T47D (cell line): ENCODE measurements at regions not wholly inside any gene's neighbourhood (a gene's known extent, or its start where the extent isn't known, plus 50 kb on each side); places are given as distances from the start of the nearest gene placed in this dataset.
A peak's percentile ranks its signal among the peaks of the same experiment; 100 is the strongest.

Experiments used
- DNase-seq, 2 experiments: peaks; one replicate each; pipeline versions ENCODE4 v3.0.0 to v3.0.0-alpha.2; 2011 to 2012; ENCODE audit warnings: low read depth in 1 of 2, low spot score in 1 of 2
- JUND ChIP-seq: IDR thresholded peaks from 2 replicates; pipeline ENCODE4 v1.6.1; 2012; ENCODE audit warnings: low read depth
- in situ Hi-C: cut with HindIII; loops from 2 replicates; pipeline ENCODE4 v1.10.0; 2016; ENCODE audit warnings: low sequenced_read_pairs, low pct_unique_long_range_greater_than_20kb

DNA sequence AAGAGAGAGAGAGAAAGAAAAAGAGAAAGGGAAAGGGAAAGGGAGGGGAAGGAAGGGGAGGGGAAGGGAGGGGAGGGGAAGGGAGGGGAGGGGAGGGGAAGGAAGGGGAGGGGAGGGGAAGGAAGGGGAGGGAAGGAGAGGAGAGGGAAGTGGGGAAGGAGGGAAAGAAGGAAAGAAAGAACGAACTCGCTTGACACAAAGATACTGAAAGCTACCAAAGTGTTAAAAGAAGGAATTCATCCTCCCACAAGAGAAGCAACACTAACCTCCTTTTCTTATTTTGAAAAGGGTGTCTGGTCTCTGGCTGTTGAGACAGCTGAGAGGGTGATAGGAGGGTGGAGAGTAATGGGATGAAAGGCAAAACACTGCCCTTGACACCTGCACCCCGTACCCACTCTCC is 172.6 kb downstream of the SHANK2 start:
- no peak for DNase-seq
- TF ChIP-seq JUND, result no peak
- in situ Hi-C loops, result no loop called here

DNA sequence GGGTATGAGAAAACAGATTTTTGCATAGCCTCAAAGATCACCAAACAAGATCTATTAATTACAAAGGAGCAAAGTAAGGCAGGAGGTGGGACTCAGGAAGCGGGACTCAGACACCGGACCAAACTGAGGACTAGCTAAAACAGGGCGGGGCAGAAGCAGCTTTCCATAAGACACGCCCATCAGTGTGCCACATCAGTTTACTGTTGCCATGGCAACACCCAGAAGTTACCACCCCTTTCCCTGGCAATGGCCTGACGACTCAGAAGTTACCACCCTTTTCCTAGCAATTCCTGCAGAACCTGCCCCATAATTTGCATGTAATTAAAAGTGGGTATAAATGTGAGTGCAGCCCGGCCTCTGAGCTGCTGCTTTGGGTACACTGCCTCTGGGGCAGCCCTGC is 173.9 kb downstream of the SHANK2 start:
- in situ Hi-C loops, result no loop called here
- no peak for TF ChIP-seq JUND
- DNase-seq, result peak in 1 of 2 experiments; percentile 88

DNA sequence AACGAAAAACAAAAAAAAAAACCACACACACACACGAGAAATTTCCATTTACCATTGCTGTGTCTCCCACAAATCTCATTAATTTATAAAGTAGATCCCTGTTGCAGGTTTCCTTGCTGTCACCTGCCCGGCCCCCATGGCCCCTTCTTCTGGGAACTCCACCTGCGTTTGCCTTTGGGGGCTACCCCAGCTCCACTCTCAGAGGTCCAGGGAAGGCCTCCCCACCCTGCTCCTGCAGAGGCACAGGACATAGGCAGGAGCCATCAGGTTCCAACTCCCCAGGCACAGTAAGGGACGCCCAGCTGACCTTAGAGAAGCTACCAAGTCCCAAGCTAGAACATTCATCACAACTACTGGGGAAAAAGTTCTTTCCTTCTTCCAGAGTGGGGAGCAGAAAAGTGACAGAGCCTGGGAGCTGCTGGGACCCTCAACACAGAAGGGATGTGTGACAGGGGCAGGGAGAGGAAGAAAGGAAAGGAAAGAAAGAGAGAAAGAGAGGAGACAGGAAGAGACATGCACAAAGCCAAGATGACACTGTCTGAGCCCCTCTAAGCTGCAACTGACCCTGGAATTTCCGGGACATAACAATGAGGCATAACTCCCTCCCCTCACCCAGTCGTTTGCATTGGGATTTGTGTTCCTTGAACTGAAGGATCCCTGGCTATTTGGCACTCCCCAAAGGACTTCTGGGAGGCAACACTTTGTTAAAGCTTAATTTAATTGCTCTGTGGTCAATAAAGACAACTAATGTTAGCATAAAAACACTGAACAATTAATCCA is 175.7 kb downstream of the SHANK2 start:
- in situ Hi-C loops, result no loop called here
- DNase-seq, result no peak
- no peak for TF ChIP-seq JUND

DNA sequence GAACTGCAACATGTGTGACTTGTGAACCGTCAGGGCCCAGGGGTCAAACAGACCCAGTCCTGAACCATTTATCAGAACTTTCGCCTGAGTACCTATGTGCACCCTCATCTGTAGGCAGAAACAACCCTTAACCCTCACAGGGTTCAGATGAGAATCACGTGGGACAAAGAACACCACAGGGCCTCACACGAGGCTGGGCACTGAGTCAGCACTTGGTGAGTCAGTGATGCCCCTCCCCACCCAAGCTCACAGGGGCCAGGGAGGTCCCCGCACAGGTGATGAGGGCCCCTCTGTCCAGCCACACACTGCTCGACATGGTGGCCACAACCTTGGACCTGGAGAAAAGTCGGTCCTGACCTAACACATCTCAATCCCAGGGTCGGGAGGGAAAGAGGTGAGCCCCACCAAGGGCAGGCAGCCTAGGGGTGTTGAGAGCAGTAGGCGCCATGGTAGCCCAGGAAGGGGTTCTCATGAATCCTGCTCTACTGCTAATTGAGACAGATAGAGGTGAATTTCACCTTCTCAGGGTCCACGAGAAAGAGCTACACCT is 176.4 kb downstream of the SHANK2 start:
- no peak for TF ChIP-seq JUND
- in situ Hi-C loops, result no loop called here
- no peak for DNase-seq

DNA sequence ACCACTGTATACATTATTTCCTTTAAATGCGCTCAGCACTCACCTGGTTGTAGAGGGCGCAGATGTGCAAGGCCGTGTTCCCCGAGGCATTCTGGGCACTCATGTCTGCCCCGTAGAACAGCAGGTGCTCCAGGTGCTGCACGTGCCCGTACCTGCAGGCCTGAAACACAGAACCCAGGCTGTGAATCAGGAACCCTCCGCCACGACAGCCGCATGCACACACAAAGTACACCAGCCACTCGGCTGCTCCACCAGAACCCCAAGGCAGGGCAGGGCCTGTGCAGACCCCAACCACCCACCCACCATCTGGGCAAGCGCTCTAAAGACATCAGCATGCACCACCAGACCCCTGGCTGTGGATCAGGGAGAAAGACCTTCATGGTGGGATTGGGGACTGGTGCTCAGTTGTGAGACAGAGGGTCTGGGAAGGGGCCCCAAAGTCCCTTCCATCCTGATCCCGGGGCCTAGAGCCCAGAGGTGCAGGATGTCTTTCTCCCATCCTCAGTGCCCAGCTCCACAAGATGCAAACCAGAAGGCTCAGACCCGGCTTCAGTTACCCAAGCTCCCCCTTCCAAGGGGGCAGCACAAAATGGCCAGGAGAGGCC is 177.2 kb downstream of the SHANK2 start:
- in situ Hi-C loops, result no loop called here
- no peak for TF ChIP-seq JUND
- no peak for DNase-seq

DNA sequence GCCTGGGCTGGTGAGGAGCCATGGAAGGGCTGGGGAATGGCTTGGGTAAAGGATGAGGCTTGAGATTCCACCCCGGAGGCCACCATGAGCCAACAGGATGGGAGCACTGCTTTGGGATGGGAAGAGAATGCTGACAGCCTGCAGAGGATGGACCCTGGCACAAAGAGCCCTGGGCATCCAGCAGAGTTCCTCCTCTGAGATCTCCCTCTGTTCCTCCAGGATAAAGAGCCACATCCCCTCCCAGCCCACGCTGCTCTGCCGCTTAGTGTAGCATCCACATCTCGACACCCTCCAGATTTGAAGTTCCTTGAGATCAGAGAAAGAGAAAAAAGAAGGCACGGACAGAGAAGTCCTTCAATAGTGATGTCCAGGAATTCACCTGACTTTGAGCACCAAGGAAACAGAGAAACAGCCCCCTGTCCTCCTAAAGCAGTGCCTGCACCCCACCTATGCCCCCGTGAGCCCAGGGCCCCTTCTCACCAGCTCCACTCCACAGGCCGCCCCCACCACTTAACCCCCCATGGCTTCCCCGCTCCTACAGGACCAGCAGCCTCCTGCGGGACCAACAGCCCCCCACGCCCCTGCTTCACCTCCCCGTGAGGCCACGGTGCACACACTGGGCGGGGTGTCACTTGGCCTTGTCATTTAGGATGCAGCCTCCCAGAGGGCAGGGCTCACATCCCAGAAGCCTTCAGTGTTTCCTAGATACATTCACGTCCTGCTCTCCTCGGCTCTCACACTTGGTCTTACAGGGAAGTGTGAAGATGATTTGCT is 180.5 kb downstream of the SHANK2 start:
- in situ Hi-C loops, result no loop called here
- TF ChIP-seq JUND, result no peak
- no peak for DNase-seq

DNA sequence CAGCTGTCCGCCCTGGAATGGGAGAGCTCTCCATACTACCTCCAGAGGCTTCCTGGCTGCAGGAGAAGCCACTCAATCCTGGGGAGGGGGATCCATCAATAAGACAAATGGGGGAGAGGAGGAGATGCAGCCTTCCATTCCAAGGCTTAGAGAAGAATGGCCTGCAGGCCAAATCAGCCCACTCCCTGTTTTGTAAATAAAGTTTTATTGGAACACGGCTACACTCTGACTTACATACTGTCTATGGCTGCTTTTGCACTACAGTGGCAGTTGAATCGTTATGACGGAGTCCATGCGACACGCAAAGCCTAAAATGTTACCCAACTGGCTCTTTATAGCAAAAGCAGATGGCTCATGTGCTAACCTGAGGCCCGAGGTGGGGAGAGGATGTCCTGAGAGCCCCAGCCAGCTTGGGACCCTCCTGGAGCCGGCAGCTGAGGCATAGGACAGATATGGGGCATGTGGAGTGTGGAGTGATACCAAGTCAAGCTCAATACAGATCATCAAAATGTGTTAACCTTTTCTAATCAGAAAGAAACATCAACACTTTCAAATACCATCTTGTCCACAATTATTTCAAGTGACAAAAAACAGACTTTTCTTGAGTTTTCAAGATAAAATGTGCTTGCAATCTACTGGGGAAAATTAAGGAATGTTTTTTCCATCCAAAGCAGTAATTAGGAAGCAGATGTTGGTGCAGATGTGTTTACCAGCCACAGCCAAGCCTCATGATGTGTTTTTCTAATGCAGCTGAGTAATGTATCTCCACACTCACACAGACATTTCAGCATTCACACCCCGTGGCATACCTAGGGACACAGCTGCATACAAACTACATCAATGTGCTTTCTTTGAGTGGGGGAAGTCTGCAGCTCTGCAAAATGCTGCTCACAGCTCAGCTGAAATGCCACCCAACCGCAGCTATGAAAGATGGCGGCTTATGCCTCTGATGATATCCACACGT is 181.6 kb downstream of the SHANK2 start:
- TF ChIP-seq JUND, result no peak
- in situ Hi-C loops, result no loop called here

DNA sequence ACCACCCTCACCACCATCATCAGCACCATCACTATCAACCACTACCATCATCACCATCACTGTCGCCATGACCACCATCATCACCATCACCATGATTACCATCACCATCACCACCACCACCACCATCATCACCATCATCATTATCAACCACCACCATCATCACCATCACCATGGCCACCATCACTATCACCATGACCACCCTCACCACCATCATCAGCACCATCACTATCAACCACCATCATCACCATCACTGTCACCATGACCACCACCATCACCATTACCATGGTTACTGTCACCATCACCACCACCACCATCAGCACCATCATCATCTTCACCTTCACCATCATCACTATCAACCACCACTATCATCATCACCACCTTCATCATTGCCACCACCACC is 183.4 kb downstream of the SHANK2 start:
- no peak for TF ChIP-seq JUND
- DNase-seq, result no peak
- in situ Hi-C loops, result no loop called here

More for the DNA sequence above, 181.6 kb downstream of the SHANK2 start:
- no peak for DNase-seq

DNA sequence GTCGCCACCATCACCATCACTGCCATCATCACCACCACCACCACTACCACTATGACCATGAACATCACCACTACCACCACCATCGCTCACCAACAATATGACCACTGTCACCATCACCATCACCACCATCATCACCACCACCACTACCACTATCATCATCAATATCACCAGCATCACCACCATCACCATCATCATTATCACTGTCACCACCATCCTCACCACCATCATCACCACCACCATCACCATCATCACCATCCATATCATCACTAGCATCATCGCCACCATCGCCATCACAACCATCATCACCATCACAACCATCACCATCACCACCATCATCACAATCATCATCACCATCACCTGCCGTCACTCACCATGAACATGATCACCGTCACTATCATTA is 184.6 kb downstream of the SHANK2 start:
- no peak for DNase-seq
- in situ Hi-C loops, result no loop called here

DNA sequence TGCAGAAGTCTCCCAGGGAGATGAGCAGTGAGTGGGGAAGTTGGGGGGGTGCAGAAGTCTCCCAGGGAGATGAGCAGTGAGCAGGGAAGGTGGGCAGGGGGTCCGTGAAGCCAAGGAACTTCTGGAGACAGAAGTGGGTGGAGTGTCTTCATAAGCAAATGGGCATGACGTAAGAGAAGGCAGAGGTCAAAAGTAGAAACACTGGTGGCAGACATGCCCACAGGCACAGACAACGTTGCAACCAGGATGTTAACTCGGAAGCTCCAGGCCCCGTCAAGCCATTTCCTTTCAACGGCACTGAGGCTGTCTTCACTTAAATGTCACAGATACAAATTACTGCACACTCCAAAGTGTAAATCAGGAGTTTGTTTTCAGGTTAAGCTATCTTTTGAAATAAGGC is 186.1 kb downstream of the SHANK2 start:
- no peak for TF ChIP-seq JUND
- peak; percentile 33 to 68 for DNase-seq
- in situ Hi-C loops, result no loop called here

More for the DNA sequence above, 184.6 kb downstream of the SHANK2 start:
- no peak for TF ChIP-seq JUND

DNA sequence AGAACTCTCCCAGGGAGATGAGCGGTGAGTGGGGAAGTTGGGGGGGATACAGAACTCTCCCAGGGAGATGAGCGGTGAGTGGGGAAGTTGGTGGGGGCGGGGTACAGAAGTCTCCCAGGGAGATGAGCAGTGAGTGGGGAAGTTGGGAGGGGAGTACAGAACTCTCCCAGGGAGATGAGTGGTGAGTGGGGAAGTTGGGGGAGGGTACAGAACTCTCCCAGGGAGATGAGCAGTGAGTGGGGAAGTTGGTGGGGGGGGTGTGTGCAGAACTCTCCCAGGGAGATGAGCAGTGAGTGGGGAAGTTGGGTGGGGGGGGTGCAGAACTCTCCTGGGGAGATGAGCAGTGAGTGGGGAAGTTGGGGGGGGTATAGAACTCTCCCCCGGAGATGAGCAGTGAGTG is 186.5 kb downstream of the SHANK2 start:
- in situ Hi-C loops, result no loop called here
- no peak for DNase-seq
- TF ChIP-seq JUND, result no peak

DNA sequence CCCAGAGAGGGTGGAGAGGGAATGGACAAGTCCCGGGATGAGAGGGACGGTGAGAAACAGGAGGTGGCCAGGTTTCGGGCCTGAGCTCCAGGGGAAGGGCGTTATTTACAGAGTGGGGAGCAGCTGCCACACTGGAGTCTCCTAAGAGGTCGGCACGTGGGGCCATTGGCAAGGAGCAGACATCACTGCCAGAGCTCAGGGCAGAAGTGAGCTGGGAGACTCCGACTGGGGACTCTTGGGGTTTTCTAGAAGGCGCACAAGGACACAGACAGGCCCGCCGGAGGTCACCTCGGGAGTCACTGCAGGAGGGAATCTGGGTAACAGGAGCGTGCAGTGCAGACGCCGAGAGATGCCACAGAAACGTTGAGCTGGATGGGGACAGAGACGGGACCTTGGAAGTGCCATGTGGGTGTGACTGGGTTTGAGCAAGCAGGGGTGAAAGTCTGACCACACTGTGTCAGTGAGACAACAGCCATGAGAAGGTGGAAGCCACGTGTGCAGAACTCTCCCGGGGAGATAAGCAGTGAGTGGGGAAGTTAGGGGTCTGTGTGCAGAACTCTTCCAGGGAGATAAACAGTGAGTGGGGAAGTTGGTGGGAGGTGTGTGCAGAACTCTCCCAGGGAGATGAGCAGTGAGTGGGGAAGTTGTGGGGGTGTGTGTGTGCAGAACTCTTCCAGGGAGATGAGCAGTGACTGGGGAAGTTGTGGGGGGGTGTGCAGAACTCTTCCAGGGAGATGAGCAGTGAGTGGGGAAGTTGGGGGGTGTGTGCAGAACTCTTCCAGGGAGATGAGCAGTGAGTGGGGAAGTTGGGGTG is 187.5 kb downstream of the SHANK2 start:
- DNase-seq, result no peak
- no peak for TF ChIP-seq JUND
- in situ Hi-C loops, result no loop called here
